ENCODE measurements at regions not wholly inside any gene's neighbourhood (a gene's known extent, or its start where the extent isn't known, plus 50 kb on each side); places are given as distances from the start of the nearest gene placed in this dataset.
"Not testable (repeated sequence)": the region's sequence is repeated elsewhere in the genome, so short reads cannot be mapped to it uniquely, and the experiment has no call there.

GRCh38 chr2:128613876-128614275, 295.2 kb upstream of the HS6ST1 start:
- H3K9me3 ChIP-seq = no peaks in the 10 kb centered on the region
- H3K27ac ChIP-seq = no peak overlapping the region
- DNase-seq (peak; percentile 15), ATAC-seq (no peak)
- H3K4me1 ChIP-seq = no peaks in the 10 kb centered on the region
- H3K4me3 ChIP-seq = no peak overlapping the region
- H3K27me3 ChIP-seq = no peaks in the 10 kb centered on the region
- TF ChIP-seq CTCF (IDR thresholded peaks at IDR 0.05) = no peak
- no peaks in the 10 kb centered on the region for H3K36me3 ChIP-seq
- intact Hi-C loops (cut with DNase I) = no loop called here

GRCh38 chr2:128614907-128615306, 296.2 kb upstream of the HS6ST1 start:
- intact Hi-C loops (cut with DNase I); ATAC-seq: not testable (repeated sequence)

DNA sequence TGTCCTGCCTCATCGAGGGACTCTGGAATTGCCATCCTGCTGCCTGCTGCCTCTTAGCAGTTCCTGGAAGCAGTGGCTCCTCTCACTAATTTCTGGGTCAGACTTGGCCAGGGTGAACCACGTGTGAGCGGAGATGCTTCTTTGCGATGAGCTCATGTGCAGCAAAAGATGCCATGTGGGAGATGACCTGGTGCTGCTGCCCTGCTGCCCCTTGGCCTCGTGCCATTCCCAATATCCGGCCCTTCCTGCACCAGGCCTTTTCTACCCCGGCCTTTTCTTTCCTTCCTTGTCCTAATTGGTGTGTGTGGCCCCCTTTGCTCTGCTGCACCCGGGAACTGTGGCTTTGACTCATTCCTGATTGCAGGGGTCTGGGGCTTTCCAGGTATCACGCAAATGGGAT, 296.9 kb upstream of the HS6ST1 start:
- H3K9me3 ChIP-seq = no peaks in the 10 kb centered on the region
- DNase-seq = peak; percentile 27
- no peaks in the 10 kb centered on the region for H3K36me3 ChIP-seq
- no peak for TF ChIP-seq CTCF (IDR thresholded peaks at IDR 0.05)
- H3K4me1 ChIP-seq = no peaks in the 10 kb centered on the region
- H3K27ac ChIP-seq = no peak overlapping the region
- intact Hi-C loops (cut with DNase I) = no loop called here
- no peak overlapping the region for H3K4me3 ChIP-seq
- ATAC-seq = no peak
- no peaks in the 10 kb centered on the region for H3K27me3 ChIP-seq

More at GRCh38 chr2:128614907-128615306, 296.2 kb upstream of the HS6ST1 start:
- not testable (repeated sequence) for H3K4me1 ChIP-seq, H3K27me3 ChIP-seq, H3K27ac ChIP-seq, H3K36me3 ChIP-seq, DNase-seq, H3K9me3 ChIP-seq, H3K4me3 ChIP-seq

DNA sequence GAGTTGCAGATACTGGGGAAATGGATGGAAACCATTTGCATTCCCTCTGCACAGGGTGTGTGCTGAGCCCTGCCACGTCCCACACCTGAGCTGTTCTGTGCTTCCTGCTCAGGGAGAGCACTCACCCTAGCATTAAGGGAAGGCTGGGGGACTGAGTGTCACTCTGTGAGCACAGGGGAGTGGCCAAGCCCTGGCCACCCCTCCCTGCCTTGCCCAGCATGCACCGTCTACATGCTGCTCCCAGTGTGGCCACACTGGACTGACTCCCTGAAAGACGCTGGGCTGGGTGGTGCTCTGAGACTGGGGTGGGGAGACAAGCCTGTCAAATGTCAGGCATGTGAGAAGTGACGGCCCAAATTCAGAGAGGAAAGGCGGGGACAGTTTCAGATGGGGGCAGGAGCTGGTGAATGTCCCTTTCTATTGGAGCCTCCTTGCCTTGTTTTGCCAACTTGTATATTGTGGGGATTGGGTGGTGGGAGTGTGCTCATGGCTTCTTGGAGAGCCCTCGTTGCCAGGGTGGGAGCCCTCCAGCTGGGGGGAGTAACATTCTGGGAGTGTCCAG, 298.4 kb upstream of the HS6ST1 start:
- no peak for TF ChIP-seq CTCF (IDR thresholded peaks at IDR 0.05)
- no peak overlapping the region for H3K27ac ChIP-seq
- ATAC-seq (no peak), DNase-seq (peak; percentile 51)
- no peaks in the 10 kb centered on the region for H3K27me3 ChIP-seq
- H3K4me3 ChIP-seq = no peak overlapping the region
- H3K9me3 ChIP-seq = no peaks in the 10 kb centered on the region
- H3K36me3 ChIP-seq = no peaks in the 10 kb centered on the region
- intact Hi-C loops (cut with DNase I) = no loop called here
- peaks cover 2% of the 10 kb centered on the region for H3K4me1 ChIP-seq

DNA sequence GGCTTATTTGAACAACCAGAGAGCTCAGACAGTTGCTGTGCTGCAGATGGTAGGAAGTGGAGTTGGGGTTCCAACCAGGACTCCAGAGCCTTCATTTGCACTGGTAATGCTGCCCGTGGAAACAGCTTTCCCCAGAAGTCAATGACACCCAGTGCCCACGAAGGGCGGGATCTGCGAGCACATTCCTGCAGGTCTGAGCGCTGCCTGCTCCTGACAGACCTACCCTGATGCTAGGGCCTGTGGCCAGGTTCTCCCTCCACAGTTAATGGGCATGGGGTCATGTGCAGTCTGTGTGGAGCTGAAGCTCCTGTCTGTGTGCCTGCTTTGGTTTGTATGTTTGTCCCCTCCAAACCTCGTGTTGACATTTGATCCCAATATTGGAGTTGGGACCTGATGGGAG, 299.0 kb upstream of the HS6ST1 start:
- DNase-seq (no peak), ATAC-seq (no peak)
- Histone ChIP-seq H3K27ac (no peak overlapping the region), H3K27me3 (no peaks in the 10 kb centered on the region), H3K4me3 (no peak overlapping the region), H3K4me1 (peaks cover 3% of the 10 kb centered on the region), H3K36me3 (no peaks in the 10 kb centered on the region), H3K9me3 (no peaks in the 10 kb centered on the region)
- intact Hi-C loops (cut with DNase I) = no loop called here
- TF ChIP-seq CTCF (IDR thresholded peaks at IDR 0.05) = no peak

- Histone ChIP-seq H3K27me3 (no peaks in the 10 kb centered on the region), H3K36me3 (no peaks in the 10 kb centered on the region), H3K27ac (no peak overlapping the region), H3K4me3 (no peak overlapping the region), H3K9me3 (no peaks in the 10 kb centered on the region), H3K4me1 (peaks cover 3% of the 10 kb centered on the region)
- intact Hi-C loops (cut with DNase I) = no loop called here
- ATAC-seq (no peak), DNase-seq (peak; percentile 40)
- no peak for TF ChIP-seq CTCF (IDR thresholded peaks at IDR 0.05)
Observed at GRCh38 chr2:128618642-128619041, 300.0 kb upstream of the HS6ST1 start.
